ENCODE measurements at regions not wholly inside any gene's neighbourhood (a gene's known extent, or its start where the extent isn't known, plus 50 kb on each side); places are given as distances from the start of the nearest gene placed in this dataset.

DNA sequence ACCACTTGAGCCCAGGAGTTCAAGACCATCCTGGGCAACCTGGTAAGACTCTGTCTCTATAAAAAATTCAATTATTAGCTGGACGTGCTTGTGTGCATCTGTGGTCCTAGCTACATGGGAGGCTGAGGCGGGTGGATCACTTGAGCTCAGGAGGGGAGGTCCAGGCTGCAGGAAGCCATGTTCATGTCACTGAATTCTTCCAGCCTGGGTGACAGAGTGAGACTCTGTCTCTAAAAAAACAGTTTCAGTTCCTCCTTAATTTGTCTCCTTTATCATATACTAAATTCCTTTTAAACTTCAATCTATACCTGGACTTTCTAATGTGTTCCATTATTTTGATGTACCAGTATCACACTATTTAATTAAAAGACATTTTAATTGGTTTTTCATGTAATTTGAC, 422.2 kb upstream of the TLE4 start:
- no peak for TF ChIP-seq GATA2 (IDR thresholded peaks at IDR 0.05; ENCODE audit: low read depth, low read length)
- TF ChIP-seq GATA3 (IDR thresholded peaks at IDR 0.05; ENCODE audit: low read depth, low read length): no peak

DNA sequence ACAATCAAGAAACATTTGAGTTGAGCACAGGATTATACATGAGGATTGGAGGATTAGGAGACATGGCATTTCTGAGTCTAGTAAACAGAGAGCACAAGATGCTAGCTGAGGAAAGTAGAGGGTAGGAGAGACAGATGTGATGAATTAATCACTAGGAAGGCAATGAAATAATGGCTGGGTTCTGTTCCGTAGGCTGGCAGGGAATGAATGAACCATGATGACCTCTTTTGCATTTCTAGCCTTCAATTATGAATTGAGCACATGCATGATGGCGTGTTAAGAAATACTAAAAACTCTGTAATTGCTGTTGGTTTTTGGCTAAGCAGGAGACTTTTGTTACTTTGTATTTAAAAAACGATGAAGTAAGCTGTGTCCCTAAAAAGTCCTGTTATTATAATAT, 420.0 kb upstream of the TLE4 start:
- TF ChIP-seq GATA3 (IDR thresholded peaks at IDR 0.05; ENCODE audit: low read depth, low read length) (no peak), GATA2 (IDR thresholded peaks at IDR 0.05; ENCODE audit: low read depth, low read length) (no peak)

GRCh38 chr9:79152306-79152705, 419.5 kb upstream of the TLE4 start:
- TF ChIP-seq GATA2 (IDR thresholded peaks at IDR 0.05; ENCODE audit: low read depth, low read length) (no peak), GATA3 (IDR thresholded peaks at IDR 0.05; ENCODE audit: low read depth, low read length) (no peak)

DNA sequence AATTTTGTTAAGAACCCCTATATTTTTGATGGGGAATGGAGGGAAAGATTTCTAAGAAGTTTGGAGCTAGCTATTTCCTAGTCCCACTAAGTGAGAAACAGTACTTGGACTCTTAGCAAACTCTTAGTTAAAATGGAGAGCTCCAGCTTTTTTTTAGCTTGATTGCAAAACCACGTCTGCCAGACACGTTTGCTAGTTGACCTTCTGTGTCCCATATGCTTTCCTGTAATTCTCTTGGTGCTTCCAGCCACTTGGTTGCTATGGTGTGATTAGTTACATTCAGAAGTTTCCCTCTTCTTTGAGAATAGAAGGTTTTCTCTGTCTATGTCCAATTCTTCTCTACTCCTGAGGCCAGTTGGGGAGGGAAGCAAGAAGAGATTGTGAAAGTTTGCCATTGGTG, 417.0 kb upstream of the TLE4 start:
- no peak for TF ChIP-seq GATA2 (IDR thresholded peaks at IDR 0.05; ENCODE audit: low read depth, low read length)
- no peak for TF ChIP-seq GATA3 (IDR thresholded peaks at IDR 0.05; ENCODE audit: low read depth, low read length)

DNA sequence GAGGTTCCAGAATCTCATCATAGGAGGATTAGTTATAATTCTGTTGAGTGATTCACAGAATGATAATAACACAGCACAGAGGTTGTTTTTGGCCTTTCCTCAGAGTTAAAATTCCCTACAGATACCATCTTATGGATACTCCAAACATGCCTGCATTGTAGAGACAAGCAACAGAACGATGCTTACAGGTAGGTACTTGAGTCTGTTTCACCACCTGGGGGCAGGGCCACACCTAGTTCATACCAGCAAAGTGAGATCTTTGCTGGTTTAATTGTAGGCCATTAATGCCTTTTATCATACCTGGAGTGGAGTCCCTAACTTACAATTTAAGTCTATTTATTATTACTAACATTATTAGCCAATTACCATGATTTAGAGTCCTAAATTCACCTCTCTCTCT, 416.5 kb upstream of the TLE4 start:
- TF ChIP-seq GATA3 (IDR thresholded peaks at IDR 0.05; ENCODE audit: low read depth, low read length): no peak

GRCh38 chr9:79163544-79163943, 408.2 kb upstream of the TLE4 start:
- TF ChIP-seq GATA2 (IDR thresholded peaks at IDR 0.05; ENCODE audit: low read depth, low read length) (no peak), GATA3 (IDR thresholded peaks at IDR 0.05; ENCODE audit: low read depth, low read length) (no peak)

DNA sequence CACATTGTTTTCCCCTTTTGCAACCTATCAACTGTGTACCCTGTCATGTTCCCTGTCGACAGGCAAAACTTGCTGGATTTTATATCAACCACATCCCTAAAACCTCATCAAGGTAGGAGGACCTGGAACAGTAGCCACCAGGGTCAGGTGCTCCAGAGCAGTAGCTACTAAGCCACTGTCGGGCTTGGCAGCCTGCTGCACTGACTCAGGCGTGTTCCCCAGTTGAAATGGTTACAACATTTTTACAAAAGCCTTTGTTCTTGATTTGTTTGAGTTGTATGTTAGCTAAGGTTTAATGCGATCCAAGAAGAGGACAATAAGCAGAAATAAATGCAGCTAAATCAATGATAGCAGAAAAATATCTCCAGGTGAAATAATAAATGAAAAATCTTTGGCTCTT, 407.4 kb upstream of the TLE4 start:
- no peak for TF ChIP-seq GATA2 (IDR thresholded peaks at IDR 0.05; ENCODE audit: low read depth, low read length)
- no peak for TF ChIP-seq GATA3 (IDR thresholded peaks at IDR 0.05; ENCODE audit: low read depth, low read length)

GRCh38 chr9:79165020-79165780, 406.6 kb upstream of the TLE4 start:
- TF ChIP-seq GATA2 (IDR thresholded peaks at IDR 0.05; ENCODE audit: low read depth, low read length) (no peak), GATA3 (IDR thresholded peaks at IDR 0.05; ENCODE audit: low read depth, low read length) (no peak)

DNA sequence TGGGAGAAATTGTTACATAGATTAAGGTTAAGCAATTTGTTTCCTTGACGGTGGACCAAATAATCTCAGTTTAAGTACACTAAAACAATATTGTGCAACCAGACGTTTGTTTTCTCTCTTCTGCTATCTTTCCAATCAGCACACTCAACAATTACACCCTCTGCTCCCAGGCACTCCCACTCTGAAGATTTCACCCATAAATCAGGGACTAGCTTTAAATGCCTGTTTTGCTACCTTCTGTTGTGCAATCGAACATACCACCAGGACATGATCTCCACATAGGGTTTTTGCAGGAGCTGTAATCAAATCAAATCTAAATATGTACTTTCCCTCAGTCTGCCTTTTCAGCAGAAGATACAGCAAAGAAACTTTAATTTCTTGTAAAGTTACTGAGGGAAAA, 405.8 kb upstream of the TLE4 start:
- TF ChIP-seq GATA2 (IDR thresholded peaks at IDR 0.05; ENCODE audit: low read depth, low read length) (peak; percentile 78), GATA3 (IDR thresholded peaks at IDR 0.05; ENCODE audit: low read depth, low read length) (0 out of 2 replicates have a peak, but pooled peaks have one; percentile 45)

- TF ChIP-seq GATA3 (IDR thresholded peaks at IDR 0.05; ENCODE audit: low read depth, low read length) (no peak), GATA2 (IDR thresholded peaks at IDR 0.05; ENCODE audit: low read depth, low read length) (no peak)
These were observed 401.1 kb upstream of the TLE4 start for GRCh38 chr9:79170643-79171042.

DNA sequence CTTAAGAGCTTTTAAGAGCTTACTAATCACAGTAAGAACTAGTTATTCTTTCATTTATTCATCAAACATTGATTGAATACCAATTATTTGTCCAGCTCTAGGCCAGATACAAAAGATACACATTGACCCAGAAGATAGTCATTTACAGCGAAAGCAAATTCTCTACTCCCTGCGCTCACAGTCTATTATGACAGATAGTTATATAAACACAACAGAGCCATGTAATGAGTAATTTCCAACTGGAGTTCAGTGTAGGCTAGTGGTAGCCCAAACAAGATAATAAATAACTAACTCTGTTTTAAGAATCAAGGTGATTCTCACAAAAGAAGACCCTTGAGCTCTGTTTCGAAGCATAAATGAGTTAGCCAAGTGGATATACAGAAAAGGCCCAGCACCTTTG, 397.8 kb upstream of the TLE4 start:
- TF ChIP-seq GATA3 (IDR thresholded peaks at IDR 0.05; ENCODE audit: low read depth, low read length) (no peak), GATA2 (IDR thresholded peaks at IDR 0.05; ENCODE audit: low read depth, low read length) (no peak)

GRCh38 chr9:79176014-79176697, 395.6 kb upstream of the TLE4 start:
- no peak for TF ChIP-seq GATA2 (IDR thresholded peaks at IDR 0.05; ENCODE audit: low read depth, low read length)
- TF ChIP-seq GATA3 (IDR thresholded peaks at IDR 0.05; ENCODE audit: low read depth, low read length): no peak

DNA sequence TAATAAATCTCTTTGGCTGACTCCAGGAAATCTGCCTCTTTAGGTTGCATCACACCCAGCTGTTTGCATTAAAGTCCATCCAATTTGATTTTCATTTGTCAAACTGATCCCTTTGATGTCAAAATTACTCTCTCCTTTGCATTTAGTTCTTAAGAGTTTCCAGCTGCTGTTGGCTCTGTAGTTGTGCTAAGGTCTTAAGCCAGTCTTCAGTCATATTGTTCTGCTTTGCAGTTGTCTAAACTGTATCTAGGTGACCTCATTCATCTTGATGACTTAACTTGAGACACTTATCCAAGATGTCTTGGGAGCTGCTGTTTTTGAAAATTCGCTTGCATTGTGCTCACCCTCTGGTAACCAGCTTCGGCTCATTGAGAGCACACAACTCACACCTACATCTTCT, 386.9 kb upstream of the TLE4 start:
- TF ChIP-seq GATA3 (IDR thresholded peaks at IDR 0.05; ENCODE audit: low read depth, low read length) (no peak), GATA2 (IDR thresholded peaks at IDR 0.05; ENCODE audit: low read depth, low read length) (no peak)

- no peak for TF ChIP-seq GATA2 (IDR thresholded peaks at IDR 0.05; ENCODE audit: low read depth, low read length)
- no peak for TF ChIP-seq GATA3 (IDR thresholded peaks at IDR 0.05; ENCODE audit: low read depth, low read length)
These were observed 385.9 kb upstream of the TLE4 start for GRCh38 chr9:79185866-79186265.

- TF ChIP-seq GATA2 (IDR thresholded peaks at IDR 0.05; ENCODE audit: low read depth, low read length) (no peak), GATA3 (IDR thresholded peaks at IDR 0.05; ENCODE audit: low read depth, low read length) (no peak)
These were observed 382.2 kb upstream of the TLE4 start for GRCh38 chr9:79189511-79189924.

Data from SH-SY5Y (cell line).